Brain pericyte (primary cell): ENCODE measurements at regions not wholly inside any gene's neighbourhood (a gene's known extent, or its start where the extent isn't known, plus 50 kb on each side); places are given as distances from the start of the nearest gene placed in this dataset.

Experiments used
- DNase-seq: peaks from one replicate; pipeline ENCODE4 v3.0.0-alpha.2; 2012; ENCODE audit warnings: low read depth, low spot score

GRCh38 chr4:23401572-23401971, 488.3 kb downstream of the PPARGC1A start:
- no peak for DNase-seq

DNA sequence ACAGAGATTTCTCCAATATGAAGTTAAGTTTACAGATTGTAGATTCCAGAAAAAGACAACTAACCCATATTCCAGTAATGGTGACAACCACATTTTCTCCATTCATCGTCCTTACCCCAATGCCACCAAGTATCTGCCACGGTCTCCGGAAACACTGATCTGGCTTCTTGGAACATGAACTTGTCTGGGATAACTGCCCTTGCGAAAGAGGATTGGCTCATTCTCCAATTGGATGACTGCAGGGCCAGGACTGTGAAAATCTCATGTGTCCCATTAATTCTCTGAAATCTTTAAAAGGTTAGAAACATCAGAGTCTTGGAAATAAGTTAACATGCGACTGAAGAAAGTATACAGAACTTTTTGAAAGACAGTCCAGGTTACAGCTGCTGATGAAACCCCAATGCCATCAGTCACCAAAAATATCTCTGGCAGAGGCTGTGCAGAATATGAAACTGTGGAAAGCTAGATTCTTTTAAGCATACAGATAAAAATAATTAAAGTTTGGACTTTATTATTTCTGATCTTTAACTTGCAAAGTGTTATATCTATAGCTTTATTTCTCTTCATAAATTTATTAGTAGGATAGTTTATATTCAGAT, 496.9 kb downstream of the PPARGC1A start:
- DNase-seq = no peak

DNA sequence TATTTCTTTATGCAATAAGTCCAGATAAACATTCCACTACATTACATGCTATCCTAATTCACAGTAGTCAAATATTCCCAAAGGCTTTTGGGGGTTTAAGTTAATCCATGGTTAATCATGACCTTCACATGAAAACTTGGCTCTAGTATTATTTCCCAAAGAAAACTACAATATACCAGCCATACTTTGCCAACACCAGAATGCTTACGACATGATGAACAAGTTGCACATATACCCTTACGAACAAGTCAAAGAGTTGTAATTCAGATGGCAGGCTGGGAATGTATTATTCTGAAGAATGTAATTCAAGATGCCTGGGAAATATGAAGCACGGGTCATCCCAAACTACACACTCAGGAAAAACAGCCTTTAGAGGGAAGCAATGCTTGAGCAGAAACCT, 499.6 kb downstream of the PPARGC1A start:
- no peak for DNase-seq

DNA sequence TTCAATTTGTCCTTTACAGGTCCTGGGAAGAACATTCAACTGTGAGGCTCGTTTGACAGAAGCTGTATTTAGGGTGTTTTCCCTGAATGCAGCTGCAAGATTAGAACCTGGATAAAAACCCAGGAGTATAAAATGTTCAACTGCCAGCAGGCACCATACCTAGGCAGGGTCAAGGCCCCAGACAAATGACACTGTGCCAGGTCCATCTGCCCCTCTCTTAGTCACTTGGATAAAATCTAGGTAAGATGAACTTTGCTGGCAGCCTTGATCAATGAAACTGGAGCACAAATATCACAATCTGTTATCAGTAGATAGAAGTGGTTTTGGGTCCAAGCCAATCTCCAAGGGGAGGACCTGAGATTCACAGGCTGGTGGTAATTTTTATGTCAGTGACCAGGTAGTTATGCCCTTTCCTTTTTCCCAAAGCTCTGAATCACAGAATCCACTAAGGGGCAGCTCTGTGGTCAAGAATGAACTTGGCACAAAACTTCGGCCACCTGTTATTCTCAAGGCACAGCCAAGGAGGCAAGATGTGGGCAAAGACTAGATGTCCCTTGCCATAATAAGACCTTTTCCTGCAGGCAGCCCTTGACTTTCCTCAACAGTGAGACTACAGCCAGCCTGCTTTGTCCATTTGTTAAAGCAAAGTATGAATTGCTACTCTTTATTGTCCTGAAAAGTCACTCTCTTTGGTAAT, 501.0 kb downstream of the PPARGC1A start:
- no peak for DNase-seq

DNA sequence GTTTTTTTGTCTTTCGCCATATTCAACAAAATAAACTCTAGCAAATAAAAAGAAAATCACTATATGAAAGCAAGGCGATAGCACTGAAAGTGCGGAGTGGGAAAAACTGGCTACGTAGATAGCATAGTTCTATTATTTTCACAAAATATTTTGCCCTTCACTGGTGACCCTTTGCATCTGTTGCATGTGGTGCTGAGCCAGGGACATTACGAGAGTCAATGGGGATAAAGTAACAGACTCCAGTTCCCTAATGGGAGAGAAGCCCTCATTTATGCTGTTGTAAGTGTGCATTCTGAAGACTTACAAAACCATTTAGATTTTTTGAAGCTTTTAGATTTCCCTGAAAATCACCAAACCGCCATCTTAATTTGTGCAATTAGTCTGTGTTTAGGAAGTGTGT, 501.6 kb downstream of the PPARGC1A start:
- DNase-seq = no peak

- DNase-seq = no peak
These were observed 505.1 kb downstream of the PPARGC1A start for GRCh38 chr4:23384741-23385140.

- DNase-seq = no peak
These were observed 507.0 kb downstream of the PPARGC1A start for GRCh38 chr4:23382879-23383278.

- no peak for DNase-seq
These were observed 515.6 kb downstream of the PPARGC1A start for GRCh38 chr4:23374259-23374658.

DNA sequence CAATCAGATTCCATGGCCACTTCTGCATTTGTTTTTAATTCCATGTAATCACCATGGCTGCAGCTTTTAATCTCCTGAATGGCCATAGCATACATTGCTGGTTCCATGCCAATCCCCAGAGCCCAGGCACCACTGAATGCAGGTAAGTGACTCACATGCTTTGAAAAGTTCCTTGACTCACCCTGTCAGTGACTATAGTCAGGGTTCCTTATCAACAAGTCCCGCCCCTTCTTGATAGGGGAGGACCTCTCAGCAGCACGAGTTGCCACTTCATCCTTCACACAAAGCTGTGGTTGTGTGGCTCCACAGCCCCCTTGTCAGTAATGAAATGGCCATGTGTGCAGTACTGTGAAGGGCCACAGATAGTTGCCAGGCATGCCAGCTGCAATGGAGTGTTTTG, 516.6 kb downstream of the PPARGC1A start:
- DNase-seq = no peak

DNA sequence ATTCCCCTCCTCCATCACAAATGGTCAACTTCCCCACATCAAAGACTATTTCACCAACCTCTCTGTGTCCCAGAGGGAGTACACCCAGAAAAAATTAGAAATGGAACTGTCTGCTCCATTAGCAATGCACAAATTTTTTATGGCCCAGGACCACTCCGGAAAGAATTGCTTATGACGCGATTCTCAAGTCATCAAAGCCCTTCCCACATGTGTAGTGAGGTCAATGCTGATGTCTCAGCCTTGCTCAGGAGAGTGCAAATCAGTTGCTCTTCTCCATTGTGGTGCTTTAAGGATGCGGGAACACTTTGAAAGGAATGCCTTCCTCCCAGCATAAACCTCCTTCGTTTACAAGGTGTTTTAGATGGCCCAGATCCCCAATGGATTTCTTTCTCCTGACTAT, 518.3 kb downstream of the PPARGC1A start:
- no peak for DNase-seq

DNA sequence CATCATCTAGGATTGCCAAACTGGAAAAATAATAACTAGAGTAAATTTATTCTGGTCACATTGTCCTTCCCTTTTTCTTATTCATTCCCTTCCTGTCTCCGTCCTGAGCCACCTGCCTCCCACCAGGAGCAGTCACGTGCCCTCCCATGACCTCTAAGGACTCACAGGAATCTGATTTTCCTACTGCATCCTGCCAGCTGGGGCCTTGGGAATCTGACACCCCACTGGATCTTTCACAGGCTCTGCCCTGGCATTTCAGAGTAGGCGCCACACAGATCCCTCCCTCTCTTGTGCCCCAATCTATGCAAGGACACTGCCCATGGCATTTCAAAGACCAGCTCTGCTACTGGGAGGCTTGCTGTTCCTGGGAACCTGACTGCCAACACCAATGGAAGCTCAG, 520.5 kb downstream of the PPARGC1A start:
- no peak for DNase-seq

DNA sequence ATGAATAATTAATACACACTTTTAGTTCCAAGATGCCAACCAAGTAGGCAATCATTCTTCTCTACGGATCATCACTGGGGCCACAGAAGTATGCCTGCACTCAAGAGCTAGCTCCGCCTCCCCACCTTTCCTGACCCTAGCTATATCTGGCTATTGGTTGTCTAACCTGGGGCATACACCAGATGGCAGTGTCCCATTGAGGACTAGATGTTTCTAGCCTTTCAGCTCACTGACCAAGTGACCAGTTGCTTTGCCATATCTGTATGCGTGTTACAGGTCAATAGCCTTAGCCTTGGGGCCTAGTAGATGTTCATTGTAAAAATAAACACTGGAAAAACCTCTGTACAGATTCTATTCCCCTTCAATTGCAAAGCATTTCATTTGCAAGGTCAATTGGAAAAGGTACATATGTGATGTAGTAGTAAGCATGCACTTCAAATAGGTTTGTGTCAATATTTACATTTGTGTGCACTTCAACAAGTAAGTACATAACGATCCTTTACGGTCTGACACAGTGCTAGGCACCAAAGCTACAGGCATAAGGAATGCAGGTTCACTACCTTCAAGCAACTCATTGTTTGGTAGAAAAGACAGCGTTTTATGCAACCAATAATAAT, 521.7 kb downstream of the PPARGC1A start:
- no peak for DNase-seq

- no peak for DNase-seq
These were observed 523.3 kb downstream of the PPARGC1A start for GRCh38 chr4:23366557-23366906.

DNA sequence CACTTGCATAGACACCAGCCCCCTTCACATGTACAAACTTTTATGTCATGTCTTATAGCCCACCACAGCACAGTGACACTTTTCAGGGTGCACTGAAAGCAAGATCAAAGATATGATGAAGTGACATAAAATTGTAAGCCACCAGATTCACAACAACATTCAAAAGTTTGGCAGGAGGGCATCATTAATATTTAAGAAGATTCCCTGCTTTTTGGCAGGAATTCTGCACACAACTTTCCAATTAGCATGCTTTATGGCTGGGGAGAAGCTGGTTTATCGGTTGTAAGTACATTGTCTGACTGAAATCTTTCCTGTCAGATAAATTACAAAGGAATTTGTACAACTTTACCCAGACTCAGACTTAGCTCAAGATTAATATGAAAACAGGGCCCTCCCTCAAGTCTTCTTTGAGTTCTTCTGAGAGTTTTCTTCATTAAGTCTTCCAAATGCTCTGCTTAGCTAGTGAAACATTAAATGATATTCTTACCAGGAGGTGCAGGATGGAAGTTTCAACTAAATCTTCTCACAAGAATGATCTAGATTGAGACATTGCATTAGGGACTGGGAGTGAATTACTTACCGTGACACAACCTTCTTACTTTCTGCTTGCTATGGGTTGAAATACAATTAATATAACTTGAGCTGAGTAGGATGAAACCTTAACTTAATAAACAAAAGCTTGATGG, 523.8 kb downstream of the PPARGC1A start:
- no peak for DNase-seq

DNA sequence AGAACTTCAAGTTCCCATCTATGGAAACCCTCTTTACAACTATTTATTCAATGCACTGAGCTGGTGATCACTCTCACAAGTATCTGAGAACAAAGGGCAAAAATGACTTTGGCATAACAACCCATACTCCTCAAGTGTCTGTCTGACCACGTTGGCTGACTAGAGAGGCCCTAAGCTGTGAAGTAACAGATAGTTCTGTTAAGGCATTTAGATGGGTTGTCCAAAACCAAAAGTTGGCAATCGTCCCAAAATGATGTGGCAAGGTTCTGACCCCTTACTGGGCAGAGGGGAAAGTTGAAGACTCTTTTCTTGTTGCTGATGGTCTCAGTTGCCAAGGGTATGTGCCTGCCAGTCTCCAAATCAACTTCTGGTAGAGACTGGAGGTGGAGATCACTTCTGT, 524.8 kb downstream of the PPARGC1A start:
- no peak for DNase-seq

GRCh38 chr4:23364167-23364566, 525.7 kb downstream of the PPARGC1A start:
- no peak for DNase-seq

DNA sequence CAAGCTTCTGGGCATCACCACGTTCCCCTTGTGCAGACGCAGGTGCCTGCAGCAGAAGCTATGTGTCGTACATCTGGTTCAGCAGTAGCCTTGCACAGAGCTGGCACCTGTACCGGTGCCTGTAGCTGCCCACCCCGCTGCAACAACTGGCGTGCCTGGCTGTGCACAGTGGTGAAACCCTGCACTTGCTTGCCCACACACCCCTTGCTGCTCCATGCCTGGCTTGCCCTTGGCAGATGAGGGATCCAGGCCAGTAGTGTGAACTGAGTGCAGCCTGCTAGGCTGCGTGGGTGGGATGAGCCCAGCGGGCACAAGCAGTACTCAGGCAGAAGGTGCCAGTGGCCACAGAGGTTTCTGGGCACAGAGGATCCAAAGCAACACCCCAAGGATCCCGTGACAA, 528.4 kb downstream of the PPARGC1A start:
- no peak for DNase-seq

GRCh38 chr4:23360718-23361117, 529.1 kb downstream of the PPARGC1A start:
- DNase-seq = no peak

GRCh38 chr4:23355258-23355657, 534.6 kb downstream of the PPARGC1A start:
- no peak for DNase-seq

GRCh38 chr4:23353200-23353599, 536.6 kb downstream of the PPARGC1A start:
- DNase-seq = no peak

DNA sequence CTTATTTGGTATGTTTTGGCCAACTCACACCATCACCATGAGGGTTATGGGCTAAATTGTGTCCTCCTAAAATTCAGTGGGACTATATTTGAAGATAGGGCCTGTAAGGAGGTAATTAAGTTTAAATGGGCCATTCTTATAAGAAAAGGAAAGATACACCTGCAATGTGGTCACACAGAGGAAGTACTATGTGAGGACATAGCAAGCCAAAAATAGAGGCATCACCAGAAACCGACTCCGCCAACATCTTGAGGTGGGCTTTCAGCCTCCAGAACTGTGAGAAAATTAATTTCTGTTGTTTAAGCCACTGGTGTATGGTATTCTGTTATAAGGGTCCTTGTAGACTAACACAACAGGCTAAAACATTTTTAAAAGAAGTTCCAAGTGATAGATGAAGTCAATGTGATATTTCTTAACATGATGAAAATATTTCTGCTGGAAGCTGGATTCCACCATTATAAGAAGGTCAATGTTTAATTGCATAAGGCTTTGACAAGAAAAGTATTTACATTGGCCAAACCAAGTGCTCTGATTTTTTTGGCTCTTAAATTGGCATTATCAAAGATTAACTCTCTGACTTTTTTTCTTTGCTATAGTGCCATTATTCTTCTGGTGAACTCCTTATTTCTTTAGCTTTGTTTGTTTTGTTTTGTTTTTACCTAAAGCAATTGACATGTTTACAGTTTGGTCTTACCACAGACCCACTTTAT, 540.9 kb downstream of the PPARGC1A start:
- no peak for DNase-seq

- DNase-seq = no peak
These were observed 552.6 kb downstream of the PPARGC1A start for GRCh38 chr4:23337292-23337691.
